GM18519 (cell line): ENCODE measurements at regions not wholly inside any gene's neighbourhood (a gene's known extent, or its start where the extent isn't known, plus 50 kb on each side); places are given as distances from the start of the nearest gene placed in this dataset.

Experiments
- ATAC-seq: cut with Tn5 transposase; IDR thresholded peaks from one replicate; pipeline ENCODE4 v1.9.1; 2021; ENCODE audit warnings: mild to moderate bottlenecking, moderate library complexity; ENCODE audit not compliant: unreplicated experiment, low FRiP score

GRCh38 chr2:47239119-47239969 lies 63.0 kb upstream of the CALM2 start:
- no peak for ATAC-seq

DNA sequence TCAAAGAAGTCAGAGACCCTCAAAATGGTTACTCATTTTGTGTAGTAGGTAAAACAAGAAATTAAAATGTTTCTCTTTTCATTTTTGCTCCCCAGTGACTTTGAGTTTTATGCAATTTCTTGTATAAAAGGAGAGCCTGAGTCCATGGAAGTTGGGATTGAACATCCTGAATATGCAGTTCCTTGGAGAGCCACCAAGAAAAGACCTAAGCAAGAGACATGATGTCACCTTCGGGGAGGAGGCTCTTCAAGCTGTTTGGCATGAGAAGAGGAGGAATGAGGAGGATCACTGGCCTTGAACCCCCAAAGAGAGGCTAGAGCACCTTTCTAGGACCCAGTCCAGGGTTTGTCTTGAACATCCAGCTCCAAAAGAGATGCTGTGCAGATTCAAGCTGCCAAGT lies 62.3 kb upstream of the CALM2 start:
- no peak for ATAC-seq

GRCh38 chr2:47237375-47238334 lies 61.3 kb upstream of the CALM2 start:
- no peak for ATAC-seq

DNA sequence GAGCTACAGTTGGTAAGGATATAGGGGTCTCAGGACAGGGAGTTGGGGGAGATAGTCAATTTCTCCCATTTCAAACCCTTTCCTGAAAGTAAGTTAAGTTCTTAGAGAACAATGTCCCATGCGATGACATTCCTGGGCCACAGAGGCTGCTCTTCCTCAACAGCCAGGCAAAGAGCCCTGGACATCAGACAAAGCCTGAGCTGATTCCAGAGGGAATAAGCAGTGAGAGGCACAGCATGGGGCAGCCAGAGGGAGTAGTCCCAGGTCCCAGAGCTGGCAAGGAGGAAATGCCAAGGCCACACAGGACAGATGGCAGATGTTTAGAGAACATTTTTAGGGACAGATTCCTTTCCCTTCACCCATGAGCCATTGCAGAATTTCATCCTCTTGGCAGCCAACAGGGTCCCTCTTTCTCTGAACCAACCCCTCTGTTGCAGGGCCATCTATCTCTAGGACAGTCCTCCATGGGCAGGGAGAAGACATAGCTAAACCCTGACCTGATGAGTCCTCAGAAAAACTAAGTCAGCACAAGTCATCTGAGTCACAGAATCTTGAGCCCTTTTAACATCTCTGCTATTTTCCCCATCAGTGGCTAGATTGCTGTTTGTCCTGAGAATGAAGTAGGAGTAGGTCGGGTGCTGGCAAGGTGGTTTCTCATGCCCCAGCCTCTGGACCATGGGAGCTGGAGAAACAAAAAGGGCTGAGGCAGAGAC lies 60.3 kb upstream of the CALM2 start:
- no peak for ATAC-seq

DNA sequence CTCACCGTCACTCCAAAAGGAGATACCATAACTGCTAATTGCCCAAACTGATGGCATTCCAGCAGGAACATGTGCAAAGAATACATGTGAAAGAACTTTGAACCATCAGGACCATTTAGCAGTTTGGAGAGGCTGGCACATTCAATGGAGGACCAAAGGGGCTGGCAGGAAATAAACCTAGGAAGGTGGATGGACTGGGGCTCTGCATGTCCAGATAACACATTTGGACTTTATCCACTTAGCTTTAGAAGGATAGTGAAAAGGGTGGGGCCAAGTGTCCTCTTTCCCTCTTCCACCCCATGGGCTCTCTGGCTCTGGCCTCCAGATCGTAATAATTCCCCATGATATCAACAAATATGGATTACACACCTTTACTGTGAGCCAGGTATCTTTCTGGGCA lies 58.8 kb upstream of the CALM2 start:
- ATAC-seq = no peak

DNA sequence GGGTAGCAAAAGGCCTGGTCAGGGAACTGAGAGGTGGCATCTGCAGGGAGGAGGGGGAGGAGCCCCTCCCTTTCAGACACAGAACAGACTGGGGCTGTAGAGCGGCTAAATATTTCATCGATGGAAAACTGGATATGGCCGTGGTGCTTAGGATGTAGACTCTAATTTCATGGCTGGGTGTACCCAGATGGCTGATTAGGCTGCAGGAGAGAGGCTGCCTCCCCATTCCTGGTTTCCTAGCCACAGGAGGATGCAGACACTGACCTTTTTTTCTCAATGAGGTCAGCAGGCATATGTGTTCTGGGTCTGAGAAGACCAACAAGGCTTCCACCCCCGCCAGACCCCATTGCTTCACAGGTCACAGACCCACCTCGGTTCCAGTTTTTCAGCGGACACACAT lies 58.1 kb upstream of the CALM2 start:
- ATAC-seq = no peak

DNA sequence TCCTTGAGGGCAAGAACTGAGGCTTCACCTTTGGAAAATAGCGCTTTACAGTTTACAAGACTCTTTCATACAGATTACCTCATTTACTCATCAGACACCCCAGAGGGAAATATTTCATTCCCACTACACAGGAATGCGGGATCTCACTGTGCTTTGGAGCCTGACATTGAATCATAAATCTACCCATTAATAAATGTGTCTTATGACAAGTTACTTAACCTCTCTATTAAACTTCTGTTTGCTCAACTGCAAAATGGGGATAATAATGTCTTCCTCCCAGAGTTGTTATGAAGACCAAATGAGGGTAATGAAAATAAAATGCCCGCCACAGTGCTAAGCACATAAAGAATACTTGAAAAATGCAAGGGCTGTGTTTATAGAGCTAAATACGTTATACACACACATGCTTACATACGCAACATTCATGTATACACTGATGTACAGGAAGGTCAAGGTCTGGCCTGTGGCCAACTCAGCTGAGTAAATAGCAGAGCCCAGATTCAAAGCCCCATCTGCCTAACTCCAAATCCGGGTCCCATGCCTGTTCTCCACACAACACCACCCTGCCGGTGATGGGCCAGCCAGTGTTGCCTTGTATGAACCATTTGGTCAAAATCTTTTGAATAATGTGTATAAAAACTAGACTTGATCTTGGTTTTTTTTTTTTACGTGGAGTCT lies 56.6 kb upstream of the CALM2 start:
- ATAC-seq = no peak

GRCh38 chr2:47230418-47230817 lies 54.1 kb upstream of the CALM2 start:
- no peak for ATAC-seq

DNA sequence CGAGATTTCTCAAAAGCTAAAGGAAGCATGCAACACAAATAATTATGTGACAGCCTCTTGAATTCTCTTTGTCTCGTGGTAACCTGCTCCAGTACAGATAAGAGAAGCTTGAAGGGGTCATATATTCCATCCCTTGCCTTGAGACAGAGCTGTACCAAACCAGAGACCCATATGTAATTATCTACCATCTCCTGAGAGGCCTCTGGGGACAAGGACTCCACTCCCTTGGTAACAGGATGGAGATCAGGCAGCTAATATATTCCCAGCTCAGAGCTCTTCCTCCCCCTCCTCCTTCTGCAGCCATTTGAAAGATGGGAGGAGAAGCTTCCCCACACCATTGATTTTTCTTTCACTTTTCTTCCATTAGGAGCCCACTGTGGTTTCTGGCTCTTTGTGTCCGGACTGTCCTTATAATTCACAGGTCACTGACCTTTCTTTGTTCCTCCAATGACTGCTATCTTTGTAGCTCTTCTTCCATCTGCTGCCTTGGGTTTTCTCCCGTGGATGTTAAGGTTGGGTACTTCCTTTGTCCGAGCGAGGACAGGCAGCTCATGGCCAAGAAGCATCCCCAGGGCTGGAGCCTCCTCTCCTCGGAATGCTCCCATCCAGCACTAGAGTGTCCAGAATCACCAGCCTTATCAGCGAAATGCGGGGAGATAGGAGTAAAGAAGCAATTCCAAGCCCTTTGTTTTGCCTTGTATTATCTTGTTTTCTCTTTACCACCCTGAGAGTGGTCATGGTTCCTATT lies 51.4 kb upstream of the CALM2 start:
- ATAC-seq = no peak

GRCh38 chr2:47226923-47227220 lies 50.6 kb upstream of the CALM2 start:
- no peak for ATAC-seq

DNA sequence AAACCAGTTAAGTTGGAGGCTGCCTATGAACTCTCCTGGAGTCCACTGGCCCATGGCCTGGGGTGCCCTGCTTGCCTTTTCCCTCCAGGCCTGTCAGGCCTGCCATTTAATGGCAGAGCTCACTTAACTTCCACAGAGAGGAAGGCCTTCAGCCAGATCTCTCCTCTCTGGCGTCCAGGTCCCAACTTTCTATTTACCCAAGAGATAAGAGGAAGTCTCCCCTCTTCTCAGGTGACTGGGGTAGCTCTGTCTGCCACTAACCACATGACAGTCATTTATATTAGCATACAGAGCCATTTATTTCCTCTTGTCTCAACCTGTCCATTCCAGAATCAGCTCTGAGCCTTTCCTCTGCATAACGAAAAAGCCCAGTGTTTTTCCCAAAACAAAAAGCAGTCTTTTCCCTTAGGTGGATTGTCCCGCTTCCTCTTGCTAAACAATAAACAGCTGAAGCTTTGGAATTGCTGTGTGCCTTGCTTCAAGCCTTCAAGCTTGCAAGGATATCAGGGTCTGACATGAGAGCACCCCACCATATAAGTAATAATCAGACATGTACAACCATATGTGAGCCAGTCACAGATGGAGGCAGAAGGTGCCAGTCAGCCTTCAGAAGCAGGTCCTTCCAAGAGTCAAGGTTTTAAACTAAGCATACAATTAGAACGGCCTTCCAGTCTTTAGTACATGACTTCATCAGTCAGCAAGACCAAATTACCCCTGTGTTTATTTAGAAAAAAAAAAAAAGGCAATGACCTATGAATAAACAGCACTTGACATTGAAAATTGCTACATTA lies 50.0 kb upstream of the CALM2 start:
- ATAC-seq = no peak
